ENCODE measurements at regions not wholly inside any gene's neighbourhood (a gene's known extent, or its start where the extent isn't known, plus 50 kb on each side); places are given as distances from the start of the nearest gene placed in this dataset.

DNA sequence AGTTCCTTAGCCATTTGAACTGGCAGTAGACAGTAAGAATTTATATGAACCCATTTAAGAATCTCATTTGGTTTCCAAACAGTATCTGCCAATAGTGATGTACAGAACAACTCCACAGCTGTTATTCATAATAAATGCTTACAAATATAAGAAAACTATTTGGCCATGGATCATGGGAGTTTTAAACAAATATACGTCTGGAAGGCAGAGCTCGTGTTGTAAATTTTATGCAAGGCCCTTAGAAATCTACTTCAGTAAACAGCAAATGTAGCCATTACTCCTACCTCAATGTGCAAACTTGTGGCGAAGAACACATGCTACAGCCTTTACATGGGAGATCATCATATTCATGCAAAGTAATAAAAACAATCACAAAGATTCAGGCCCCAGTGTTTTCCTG is 65.3 kb upstream of the NANOGP8 start:
- TF ChIP-seq CTCF (IDR thresholded peaks at IDR 0.05; ENCODE audit: poor library complexity) (no peak), EZH2 (IDR thresholded peaks at IDR 0.05; ENCODE audit: borderline replicate concordance) (no peak), EZH2phosphoT487 (IDR thresholded peaks at IDR 0.05; ENCODE audit: low read depth, severe bottlenecking, unreplicated experiment) (no peak)
